ENCODE measurements at regions not wholly inside any gene's neighbourhood (a gene's known extent, or its start where the extent isn't known, plus 50 kb on each side); places are given as distances from the start of the nearest gene placed in this dataset.

DNA sequence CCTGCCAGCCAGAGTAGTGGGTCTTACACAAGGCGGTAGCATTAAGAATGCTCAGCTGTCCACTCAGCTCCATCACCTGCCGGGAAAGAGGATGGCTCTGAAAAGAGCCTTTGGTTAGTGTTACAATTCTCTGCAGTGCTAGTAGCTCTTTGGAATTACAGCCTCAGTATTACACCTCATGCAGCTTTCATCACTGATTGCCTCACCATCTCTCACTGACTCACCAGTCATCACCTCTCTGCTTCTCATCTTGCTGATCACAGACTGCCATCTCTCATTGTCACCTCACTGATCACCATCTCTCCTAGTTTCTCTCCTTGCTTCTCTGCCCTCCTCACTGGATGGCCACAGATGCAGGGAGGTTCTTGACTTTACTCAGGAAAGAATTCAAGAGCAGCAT is 573.5 kb upstream of the SETBP1 start:
- TF ChIP-seq, protein P1, sequence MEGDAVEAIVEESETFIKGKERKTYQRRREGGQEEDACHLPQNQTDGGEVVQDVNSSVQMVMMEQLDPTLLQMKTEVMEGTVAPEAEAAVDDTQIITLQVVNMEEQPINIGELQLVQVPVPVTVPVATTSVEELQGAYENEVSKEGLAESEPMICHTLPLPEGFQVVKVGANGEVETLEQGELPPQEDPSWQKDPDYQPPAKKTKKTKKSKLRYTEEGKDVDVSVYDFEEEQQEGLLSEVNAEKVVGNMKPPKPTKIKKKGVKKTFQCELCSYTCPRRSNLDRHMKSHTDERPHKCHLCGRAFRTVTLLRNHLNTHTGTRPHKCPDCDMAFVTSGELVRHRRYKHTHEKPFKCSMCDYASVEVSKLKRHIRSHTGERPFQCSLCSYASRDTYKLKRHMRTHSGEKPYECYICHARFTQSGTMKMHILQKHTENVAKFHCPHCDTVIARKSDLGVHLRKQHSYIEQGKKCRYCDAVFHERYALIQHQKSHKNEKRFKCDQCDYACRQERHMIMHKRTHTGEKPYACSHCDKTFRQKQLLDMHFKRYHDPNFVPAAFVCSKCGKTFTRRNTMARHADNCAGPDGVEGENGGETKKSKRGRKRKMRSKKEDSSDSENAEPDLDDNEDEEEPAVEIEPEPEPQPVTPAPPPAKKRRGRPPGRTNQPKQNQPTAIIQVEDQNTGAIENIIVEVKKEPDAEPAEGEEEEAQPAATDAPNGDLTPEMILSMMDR (IDR thresholded peaks at IDR 0.05), result no peak
- Histone ChIP-seq H3K27ac (no peak overlapping the region), H3K4me3 (no peak overlapping the region)
- DNase-seq (ENCODE audit: low spot score), result no peak

DNA sequence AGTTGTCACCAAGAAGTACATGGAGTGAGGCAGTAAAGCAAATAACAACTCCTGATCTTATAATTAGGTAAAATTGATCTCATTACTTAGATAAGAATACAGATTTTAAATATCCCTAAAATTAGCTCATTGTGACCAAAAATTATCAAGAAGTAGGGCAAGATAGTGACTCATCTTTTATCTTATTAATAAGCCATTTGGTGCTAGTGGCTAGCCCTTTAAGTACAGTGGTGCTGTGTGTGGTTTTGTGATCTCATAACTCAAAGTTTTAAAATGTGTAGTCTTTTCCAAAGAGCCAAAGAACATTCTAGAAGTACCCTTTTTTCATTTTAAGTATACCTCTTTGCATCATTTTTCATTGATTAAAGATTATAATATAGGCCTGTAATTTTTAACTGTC is 569.4 kb upstream of the SETBP1 start:
- no peak for DNase-seq (ENCODE audit: low spot score)
- Histone ChIP-seq H3K27ac (no peak overlapping the region), H3K4me3 (no peak overlapping the region)
- TF ChIP-seq, protein P1 (IDR thresholded peaks at IDR 0.05), result no peak

DNA sequence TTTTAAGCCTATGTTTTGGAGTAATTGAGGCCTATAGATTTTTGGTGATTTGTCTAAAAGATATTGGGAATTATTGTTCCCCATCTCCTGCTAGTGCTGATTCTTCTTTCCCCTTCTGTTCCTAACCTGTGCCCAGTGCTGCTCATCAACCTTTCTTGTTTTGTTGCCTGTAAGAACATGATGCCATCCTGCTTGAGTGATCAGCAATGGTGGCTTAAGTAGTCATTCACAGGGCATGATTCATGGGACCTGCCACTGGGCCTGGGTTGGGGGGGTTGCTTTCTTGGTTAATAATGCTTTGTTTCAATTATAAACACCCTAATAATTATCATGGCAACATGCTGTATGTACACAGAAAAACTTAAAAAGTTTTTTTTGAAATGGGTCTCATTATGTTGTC is 562.9 kb upstream of the SETBP1 start:
- no peak for DNase-seq (ENCODE audit: low spot score)
- no peak overlapping the region for H3K4me3 ChIP-seq
- TF ChIP-seq, protein P1 (IDR thresholded peaks at IDR 0.05), result no peak
- H3K27ac ChIP-seq, result no peak overlapping the region

DNA sequence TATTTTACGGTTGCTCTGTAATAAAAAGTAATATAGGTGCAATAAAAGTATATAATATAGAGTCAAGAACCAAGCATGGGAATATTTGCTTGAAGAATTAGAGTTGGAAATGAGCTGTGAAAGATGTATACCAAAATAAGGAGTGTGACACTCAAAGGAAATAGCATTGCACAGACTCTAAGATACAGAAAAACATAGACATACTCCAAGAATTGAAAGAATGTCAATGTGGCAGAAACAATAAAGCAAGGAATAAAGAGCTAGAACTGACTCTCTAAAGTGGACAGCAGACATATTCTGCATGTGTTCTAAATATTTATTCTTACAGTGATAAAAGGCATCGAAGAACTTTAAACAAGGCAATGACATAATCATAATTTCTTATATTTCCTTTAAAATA is 561.1 kb upstream of the SETBP1 start:
- Histone ChIP-seq H3K27ac (no peak overlapping the region), H3K4me3 (no peak overlapping the region)
- TF ChIP-seq, protein P1 (IDR thresholded peaks at IDR 0.05), result no peak
- no peak for DNase-seq (ENCODE audit: low spot score)

DNA sequence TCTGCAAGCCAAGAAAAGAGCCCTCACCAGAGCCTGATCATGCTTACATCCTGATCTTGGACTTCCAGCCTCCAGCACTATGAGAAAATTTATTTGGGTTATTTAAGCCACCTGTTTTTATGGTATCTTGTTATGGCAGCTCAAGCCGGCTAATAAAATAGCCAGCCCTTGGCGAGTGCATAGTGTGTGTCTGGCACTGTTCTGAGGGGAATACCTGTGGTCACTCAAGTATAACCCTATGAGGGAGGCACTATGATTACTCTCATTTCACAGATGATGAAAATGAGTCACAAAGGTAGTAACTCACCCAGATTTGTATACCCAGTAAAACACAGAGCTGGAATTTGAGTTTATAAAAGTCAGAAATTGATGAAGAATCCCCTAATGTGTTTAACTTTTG is 556.9 kb upstream of the SETBP1 start:
- DNase-seq (ENCODE audit: low spot score), result no peak
- TF ChIP-seq, protein P1 (IDR thresholded peaks at IDR 0.05), result no peak
- no peak overlapping the region for H3K27ac ChIP-seq
- no peak overlapping the region for H3K4me3 ChIP-seq

DNA sequence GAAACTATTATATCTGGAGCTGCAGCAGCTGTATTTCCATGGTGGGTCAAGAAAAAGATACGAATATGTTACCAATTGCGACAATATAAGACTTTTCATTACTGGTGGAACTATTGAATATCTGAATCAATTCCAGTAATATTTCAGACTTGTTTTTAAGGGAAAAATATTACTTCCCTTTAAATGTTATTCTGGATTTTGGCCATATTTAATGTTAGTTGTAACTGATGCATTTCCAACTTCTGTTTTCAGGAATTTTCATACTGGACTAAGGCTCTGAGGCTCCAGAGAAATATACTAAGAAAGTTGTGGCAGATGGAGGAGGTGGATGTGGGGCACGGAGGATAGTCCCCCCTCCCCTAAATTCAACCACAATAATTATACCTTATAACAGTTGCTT is 555.2 kb upstream of the SETBP1 start:
- TF ChIP-seq, protein P1 (IDR thresholded peaks at IDR 0.05), result no peak
- Histone ChIP-seq H3K4me3 (no peak overlapping the region), H3K27ac (no peak overlapping the region)
- DNase-seq (ENCODE audit: low spot score), result no peak

DNA sequence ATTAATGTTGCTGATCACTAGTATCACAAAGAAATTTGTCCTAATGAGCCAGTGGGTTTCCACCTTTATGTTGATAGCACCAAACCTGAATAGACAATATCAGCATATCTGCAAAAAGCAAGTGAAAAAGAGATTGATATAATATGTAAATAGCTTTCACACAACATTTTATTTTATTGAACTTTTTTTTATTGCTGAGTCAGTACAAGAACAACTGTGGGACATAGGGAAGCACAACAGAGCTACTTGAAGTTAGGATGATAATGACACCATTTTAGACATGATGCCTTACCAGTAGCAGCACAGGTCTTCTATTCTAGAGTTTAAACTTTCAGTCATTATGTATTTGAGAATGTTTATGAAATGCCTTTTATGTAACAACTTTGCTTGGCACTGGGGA is 554.1 kb upstream of the SETBP1 start:
- TF ChIP-seq, protein P1 (IDR thresholded peaks at IDR 0.05), result no peak
- DNase-seq (ENCODE audit: low spot score), result no peak
- Histone ChIP-seq H3K4me3 (no peak overlapping the region), H3K27ac (no peak overlapping the region)

Measured in coronary artery (tissue), 2 donors.